Endothelial cell of umbilical vein (primary cell): ENCODE measurements at regions not wholly inside any gene's neighbourhood (a gene's known extent, or its start where the extent isn't known, plus 50 kb on each side); places are given as distances from the start of the nearest gene placed in this dataset.
"Not testable (repeated sequence)": the region's sequence is repeated elsewhere in the genome, so short reads cannot be mapped to it uniquely, and the experiment has no call there.

Experiments used
- BruUV-seq: library from RNA; stranded (reverse); fragments of 400-500 nt; replicated peaks from 2 replicates; lab custom pipeline; 2021; lab: Mats Ljungman, UMichigan
- CTCF ChIA-PET: fragments of 300-600, 350-600 bp; sonication (Branson Sonifier 250); formaldehyde crosslinking; loops from one replicate; lab custom pipeline; 2021; ENCODE audit warnings: antibody characterized with exemption, inconsistent platforms; lab: Charles Lee
- POLR2A ChIA-PET: fragments of 300-600, 350-600 bp; sonication (Branson Sonifier 250); formaldehyde crosslinking; loops from one replicate; lab custom pipeline; 2021; ENCODE audit warnings: antibody characterized with exemption, inconsistent platforms; lab: Charles Lee
- DNase-seq: peaks from one replicate; pipeline ENCODE4 v3.0.0-alpha.2; 2011; ENCODE audit warnings: low read depth, low spot score
- FAIRE-seq: peaks from 2 replicates; lab custom pipeline; 2011; peaks lifted over from hg19 to GRCh38; lab: Jason Lieb, UNC
- H2AFZ ChIP-seq: 2 replicates; pipeline ENCODE4 v1.6.0; 2012; ENCODE audit warnings: low read depth, low read length, control low read depth, inconsistent platforms
- H3K27ac ChIP-seq: 2 replicates; pipeline ENCODE4 v1.5.1; 2011; ENCODE audit warnings: low read depth, mild to moderate bottlenecking, control low read depth, low read length, moderate library complexity; ENCODE audit not compliant: insufficient read depth
- H3K27me3 ChIP-seq, 2 experiments: 2 replicates each; pipeline versions ENCODE4 v1.6.0 to v1.6.1; 2011; ENCODE audit warnings: low read length in 2 of 2, mixed read lengths in 1 of 2; ENCODE audit not compliant: control insufficient read depth in 2 of 2, insufficient read depth in 2 of 2
- H3K36me3 ChIP-seq, 2 experiments: 2 replicates in 1 of 2; 3 replicates in 1 of 2; pipeline ENCODE4 v1.5.1; 2011; ENCODE audit warnings: low read length in 2 of 2, mild to moderate bottlenecking in 1 of 2, moderate library complexity in 1 of 2; ENCODE audit not compliant: control insufficient read depth in 2 of 2, insufficient read depth in 2 of 2; ENCODE audit errors: extremely low read depth in 1 of 2
- H3K4me1 ChIP-seq: 3 replicates; pipeline ENCODE4 v1.5.1; 2011; ENCODE audit warnings: mild to moderate bottlenecking, low read length; ENCODE audit not compliant: control insufficient read depth, insufficient read depth; ENCODE audit errors: extremely low read depth
- H3K4me2 ChIP-seq: 2 replicates; pipeline ENCODE4 v1.6.1; 2011; ENCODE audit warnings: low read length, control low read depth, mixed read lengths; ENCODE audit not compliant: insufficient read depth
- H3K4me3 ChIP-seq, 3 experiments: fragments of 200-600 bp in 1 of 3; sonication (generic), shearing (Covaris generic) in 1 of 3; replicated peaks in 1 of 3; 2 replicates each; pipeline ENCODE4 v1.5.1; 2011 to 2016; ENCODE audit warnings: control low read depth in 3 of 3, low read length in 3 of 3, mild to moderate bottlenecking in 2 of 3, inconsistent platforms in 1 of 3, low read depth in 1 of 3, moderate library complexity in 1 of 3; ENCODE audit not compliant: insufficient read depth in 1 of 3
- H3K79me2 ChIP-seq: 2 replicates; pipeline ENCODE4 v1.6.0; 2012; ENCODE audit warnings: low read length, inconsistent platforms; ENCODE audit not compliant: control insufficient read depth, insufficient read depth
- H3K9ac ChIP-seq: replicated peaks from 2 replicates; pipeline ENCODE3; 2011; ENCODE audit warnings: low read length, control low read depth; ENCODE audit not compliant: insufficient read depth; ENCODE audit errors: extremely low read depth
- H3K9me1 ChIP-seq: replicated peaks from 3 replicates; pipeline ENCODE4 v1.6.0; 2011; ENCODE audit warnings: mild to moderate bottlenecking, low read length; ENCODE audit not compliant: control insufficient read depth, insufficient read depth; ENCODE audit errors: extremely low read depth
- H3K9me3 ChIP-seq: replicated peaks from 2 replicates; pipeline ENCODE4 v1.5.1; 2012; ENCODE audit warnings: low read length, inconsistent platforms; ENCODE audit not compliant: control insufficient read depth, insufficient read depth
- H4K20me1 ChIP-seq: replicated peaks from 2 replicates; pipeline ENCODE3; 2011; ENCODE audit warnings: mild to moderate bottlenecking, low read length; ENCODE audit not compliant: control insufficient read depth, insufficient read depth; ENCODE audit errors: extremely low read depth
- CTCF ChIP-seq, 2 donors: IDR thresholded peaks; 1 replicate in 1 of 2; 2 replicates in 1 of 2; pipeline ENCODE4 v1.5.1; 2011; ENCODE audit warnings: low read length in 2 of 2, mild to moderate bottlenecking in 2 of 2, moderate library complexity in 2 of 2, control low read depth in 1 of 2, inconsistent platforms in 1 of 2, low read depth in 1 of 2; ENCODE audit not compliant: insufficient read depth in 1 of 2; ENCODE audit errors: extremely low read depth in 1 of 2
- EZH2 ChIP-seq: IDR thresholded peaks from 2 replicates; pipeline ENCODE4 v1.6.1; 2012; ENCODE audit warnings: borderline replicate concordance, low read depth, mild to moderate bottlenecking, moderate library complexity, low read length, inconsistent platforms; ENCODE audit not compliant: severe bottlenecking
- FOS ChIP-seq: IDR thresholded peaks from 2 replicates; pipeline ENCODE4 v1.6.1; 2011; ENCODE audit warnings: mild to moderate bottlenecking, low read length, moderate library complexity, borderline replicate concordance; ENCODE audit not compliant: insufficient read depth
- GATA2 ChIP-seq: IDR thresholded peaks from 2 replicates; pipeline ENCODE4 v1.7.0; 2011; ENCODE audit warnings: low read depth, mild to moderate bottlenecking, moderate library complexity, mixed read lengths, low read length; ENCODE audit not compliant: insufficient read length, insufficient read depth
- JUN ChIP-seq: IDR thresholded peaks from 2 replicates; pipeline ENCODE4 v1.6.1; 2011; ENCODE audit warnings: borderline replicate concordance, low read depth; ENCODE audit not compliant: insufficient read length, insufficient read depth
- MYC ChIP-seq: IDR thresholded peaks from one replicate; pipeline ENCODE4 v1.6.1; 2011; ENCODE audit warnings: mild to moderate bottlenecking, low read depth, low read length
- POLR2A ChIP-seq: IDR thresholded peaks from 2 replicates; pipeline ENCODE4 v1.6.1; 2012; ENCODE audit warnings: low read depth, mild to moderate bottlenecking, control low read depth, low read length
- POLR2AphosphoS5 ChIP-seq: IDR thresholded peaks from 2 replicates; pipeline ENCODE4 v1.6.1; 2012; ENCODE audit warnings: low read depth, mild to moderate bottlenecking, control low read depth, low read length, moderate library complexity; ENCODE audit not compliant: insufficient read depth
- dilution Hi-C: fragments of 300-500 bp; cut with MboI; formaldehyde crosslinking; loops from one replicate; pipeline ENCODE4 v1.15.0; 2019; ENCODE audit warnings: low sequenced_read_pairs; ENCODE audit not compliant: extremely low pct_ligation_motif_present
- intact Hi-C: fragments of 100-400 bp; cut with micrococcal nuclease; formaldehyde crosslinking; loops from one replicate; pipeline ENCODE4 v1.10.0; 2022
- TF ChIP-seq, protein P1 (sequence below): IDR thresholded peaks from 2 replicates; pipeline ENCODE4 v1.6.1; 2011; ENCODE audit not compliant: insufficient read depth, insufficient read length

DNA sequence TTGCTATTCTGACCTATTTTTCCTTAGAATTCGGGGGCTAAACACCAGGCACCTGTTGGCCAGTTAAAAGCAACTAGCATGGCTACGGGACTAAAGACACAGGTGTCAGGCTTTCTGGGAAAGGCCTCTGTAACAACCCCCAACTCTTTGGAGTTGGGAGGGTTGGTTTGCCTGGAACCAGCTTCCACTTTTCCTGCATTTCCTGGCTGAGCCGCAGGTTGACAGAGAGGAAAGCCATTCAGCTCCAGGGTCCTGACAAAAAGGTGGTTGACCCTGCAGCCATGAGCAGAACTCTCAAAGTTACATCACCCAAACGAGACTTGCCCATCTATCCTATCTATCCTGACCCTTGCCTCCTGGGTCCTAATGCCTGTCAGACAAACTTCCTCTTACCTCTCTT, 375.4 kb upstream of the SFSWAP start:
- no peak overlapping the region for H3K9ac ChIP-seq
- dilution Hi-C loops, result no loop called here
- H3K36me3 ChIP-seq, result no peaks in the 10 kb centered on the region
- CTCF ChIA-PET, result no interaction called here
- no peak overlapping the region for H2AFZ ChIP-seq
- DNase-seq (no peak), FAIRE-seq (no peak)
- H3K27me3 ChIP-seq, result no peaks in the 10 kb centered on the region
- no peaks in the 10 kb centered on the region for H3K9me1 ChIP-seq
- H4K20me1 ChIP-seq, result no peaks in the 10 kb centered on the region
- H3K4me3 ChIP-seq, result no peak overlapping the region
- H3K9me3 ChIP-seq, result peaks cover 2% of the 10 kb centered on the region
- H3K79me2 ChIP-seq, result no peaks in the 10 kb centered on the region
- intact Hi-C loops, result no loop called here
- no peak overlapping the region for H3K27ac ChIP-seq
- no peak overlapping the region for H3K4me2 ChIP-seq
- H3K4me1 ChIP-seq, result no peaks in the 10 kb centered on the region
- BruUV-seq, result no TSS peak
- POLR2A ChIA-PET, result no interaction called here
- TF ChIP-seq JUN, result no peak
- no peak for TF ChIP-seq GATA2
- TF ChIP-seq, protein P1, sequence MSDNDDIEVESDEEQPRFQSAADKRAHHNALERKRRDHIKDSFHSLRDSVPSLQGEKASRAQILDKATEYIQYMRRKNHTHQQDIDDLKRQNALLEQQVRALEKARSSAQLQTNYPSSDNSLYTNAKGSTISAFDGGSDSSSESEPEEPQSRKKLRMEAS, result no peak
- no peak for TF ChIP-seq POLR2AphosphoS5
- TF ChIP-seq CTCF (IDR thresholded peaks at IDR 0.05; ENCODE audit: extremely low read depth in 1 of 2, insufficient read depth in 1 of 2, low read depth in 1 of 2, low read length in 2 of 2), result no peak
- no peak for TF ChIP-seq EZH2
- TF ChIP-seq POLR2A, result no peak
- TF ChIP-seq FOS, result no peak
- no peak for TF ChIP-seq MYC

GRCh38 chr12:131337861-131338260, 373.0 kb upstream of the SFSWAP start:
- H3K36me3 ChIP-seq, H4K20me1 ChIP-seq, H2AFZ ChIP-seq, H3K9ac ChIP-seq, FAIRE-seq, dilution Hi-C loops, POLR2A ChIA-PET, H3K4me3 ChIP-seq, CTCF ChIA-PET, H3K9me1 ChIP-seq, intact Hi-C loops, DNase-seq, H3K4me2 ChIP-seq, H3K27ac ChIP-seq, BruUV-seq, H3K4me1 ChIP-seq, H3K79me2 ChIP-seq, H3K27me3 ChIP-seq, H3K9me3 ChIP-seq: not testable (repeated sequence)
